NCI-H226 (cell line): ENCODE measurements at regions not wholly inside any gene's neighbourhood (a gene's known extent, or its start where the extent isn't known, plus 50 kb on each side); places are given as distances from the start of the nearest gene placed in this dataset.
"Not testable (repeated sequence)": the region's sequence is repeated elsewhere in the genome, so short reads cannot be mapped to it uniquely, and the experiment has no call there.

ENCODE experiments used
- DNase-seq: peaks from one replicate; pipeline ENCODE4 v3.0.0-alpha.2; 2015

- DNase-seq = no peak
Measured at GRCh38 chr9:24828687-24829086, 283.0 kb upstream of the IZUMO3 start.

- no peak for DNase-seq
Measured at GRCh38 chr9:24824607-24825006, 278.9 kb upstream of the IZUMO3 start.

GRCh38 chr9:24820196-24820595, 274.5 kb upstream of the IZUMO3 start:
- DNase-seq = no peak

GRCh38 chr9:24817756-24818155, 272.1 kb upstream of the IZUMO3 start:
- DNase-seq = no peak

- no peak for DNase-seq
Measured at GRCh38 chr9:24816006-24816405, 270.3 kb upstream of the IZUMO3 start.

- no peak for DNase-seq
Measured at GRCh38 chr9:24801344-24801743, 255.6 kb upstream of the IZUMO3 start.

- DNase-seq = no peak
Measured at GRCh38 chr9:24793787-24794186, 248.1 kb upstream of the IZUMO3 start.

- no peak for DNase-seq
Measured at GRCh38 chr9:24776226-24776625, 230.5 kb upstream of the IZUMO3 start.

GRCh38 chr9:24774199-24774598, 228.5 kb upstream of the IZUMO3 start:
- DNase-seq = not testable (repeated sequence)

GRCh38 chr9:24766081-24766480, 220.4 kb upstream of the IZUMO3 start:
- DNase-seq = no peak

- no peak for DNase-seq
Measured at GRCh38 chr9:24765025-24765756, 219.5 kb upstream of the IZUMO3 start.

GRCh38 chr9:24738421-24738961, 192.8 kb upstream of the IZUMO3 start:
- no peak for DNase-seq

GRCh38 chr9:24731754-24732153, 186.1 kb upstream of the IZUMO3 start:
- DNase-seq = no peak

- DNase-seq = no peak
Measured at GRCh38 chr9:24721621-24722020, 175.9 kb upstream of the IZUMO3 start.

GRCh38 chr9:24712206-24712605, 166.5 kb upstream of the IZUMO3 start:
- no peak for DNase-seq

- DNase-seq = no peak
Measured at GRCh38 chr9:24708814-24709213, 163.1 kb upstream of the IZUMO3 start.

GRCh38 chr9:24698881-24699518, 153.3 kb upstream of the IZUMO3 start:
- no peak for DNase-seq

GRCh38 chr9:24672336-24672735, 126.6 kb upstream of the IZUMO3 start:
- no peak for DNase-seq

- DNase-seq = no peak
Measured at GRCh38 chr9:24657387-24657786, 111.7 kb upstream of the IZUMO3 start.

- DNase-seq = no peak
Measured at GRCh38 chr9:24652181-24652580, 106.5 kb upstream of the IZUMO3 start.

- not testable (repeated sequence) for DNase-seq
Measured at GRCh38 chr9:24628809-24629208, 83.1 kb upstream of the IZUMO3 start.

- no peak for DNase-seq
Measured at GRCh38 chr9:24625097-24625496, 79.4 kb upstream of the IZUMO3 start.

GRCh38 chr9:24624481-24624880, 78.8 kb upstream of the IZUMO3 start:
- DNase-seq = no peak

GRCh38 chr9:24620741-24621140, 75.0 kb upstream of the IZUMO3 start:
- no peak for DNase-seq

GRCh38 chr9:24616863-24617262, 71.2 kb upstream of the IZUMO3 start:
- no peak for DNase-seq
